HG02981 (cell line): ENCODE measurements at regions not wholly inside any gene's neighbourhood (a gene's known extent, or its start where the extent isn't known, plus 50 kb on each side); places are given as distances from the start of the nearest gene placed in this dataset.
"Not testable (repeated sequence)": the region's sequence is repeated elsewhere in the genome, so short reads cannot be mapped to it uniquely, and the experiment has no call there.

ENCODE experiments used
- ATAC-seq: cut with Tn5 transposase; IDR thresholded peaks from one replicate; pipeline ENCODE4 v1.9.1; 2021; ENCODE audit warnings: mild to moderate bottlenecking, moderate library complexity; ENCODE audit not compliant: unreplicated experiment

DNA sequence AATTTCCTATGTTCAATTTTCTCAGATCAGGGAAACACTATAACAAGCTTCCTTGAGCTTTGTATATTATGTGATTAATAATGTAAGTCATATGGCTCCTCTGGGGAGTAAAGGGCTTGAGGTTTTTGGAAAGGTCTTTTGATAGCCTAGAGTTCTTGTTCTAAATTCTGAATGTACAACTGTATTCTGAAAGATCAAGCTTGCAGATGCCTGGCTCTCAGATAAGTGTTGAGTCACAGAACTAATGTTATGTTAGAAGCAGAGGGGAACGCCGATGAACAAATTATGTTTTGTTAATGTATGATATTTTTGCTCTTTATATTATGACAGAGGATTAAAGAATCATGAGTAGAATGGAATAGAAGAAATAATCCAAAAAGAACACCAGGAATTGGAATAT lies 170.1 kb downstream of the RPRM start:
- no peak for ATAC-seq

DNA sequence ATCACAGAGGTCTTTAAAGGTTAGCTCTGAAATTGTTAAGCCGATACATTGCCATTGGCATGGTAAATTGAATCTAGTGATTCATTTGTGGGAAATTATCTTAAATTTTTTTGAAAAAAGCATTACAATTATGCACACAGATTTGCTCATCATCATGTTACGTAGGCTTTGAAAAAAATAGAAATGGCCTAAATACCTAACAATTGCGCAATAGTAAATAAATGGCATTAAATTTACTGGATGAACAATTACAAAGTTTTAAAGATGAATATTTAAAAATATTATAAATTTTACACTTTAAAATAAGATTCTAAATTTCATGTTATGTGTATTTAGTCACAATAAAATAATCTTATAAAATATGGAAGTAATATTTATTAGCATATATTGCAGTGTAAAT lies 171.3 kb downstream of the RPRM start:
- ATAC-seq = no peak

DNA sequence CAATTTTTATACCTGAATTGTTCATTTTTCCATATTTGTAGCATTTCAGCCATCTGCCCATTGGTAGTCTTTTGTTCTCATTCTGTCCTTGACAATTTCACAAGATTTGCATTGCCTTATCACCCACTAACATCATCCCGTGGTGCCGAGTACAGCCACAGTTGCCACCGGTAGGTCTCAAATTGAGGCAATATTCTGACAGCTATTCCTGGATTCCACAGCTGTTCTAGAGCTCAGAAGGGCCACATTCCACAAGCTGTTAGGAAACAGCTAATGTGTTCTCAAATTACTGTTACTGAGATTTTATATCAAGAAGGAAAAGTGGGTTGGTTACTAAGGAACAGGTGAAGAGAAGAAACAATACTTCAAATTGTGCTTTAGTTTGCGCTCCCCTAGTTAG lies 178.8 kb downstream of the RPRM start:
- no peak for ATAC-seq

DNA sequence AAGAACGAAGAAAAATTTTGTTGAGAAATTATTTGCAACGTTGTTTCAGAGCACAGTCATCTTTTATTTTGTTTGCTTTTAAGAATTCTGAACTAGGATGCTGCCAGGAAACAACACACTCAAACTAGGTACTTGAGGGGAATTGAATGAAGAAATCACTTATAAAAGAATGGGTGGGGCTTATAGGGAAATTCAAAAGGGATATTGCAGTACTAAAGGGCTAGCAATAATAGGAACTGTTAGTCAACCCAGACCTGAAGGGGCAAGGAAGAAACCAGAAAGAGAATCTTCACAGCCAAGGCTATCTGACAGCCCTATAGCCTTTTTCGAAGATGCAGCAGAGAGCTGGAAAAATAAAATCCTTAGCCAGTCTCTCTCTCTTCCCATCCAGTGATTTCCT lies 179.3 kb downstream of the RPRM start:
- no peak for ATAC-seq

DNA sequence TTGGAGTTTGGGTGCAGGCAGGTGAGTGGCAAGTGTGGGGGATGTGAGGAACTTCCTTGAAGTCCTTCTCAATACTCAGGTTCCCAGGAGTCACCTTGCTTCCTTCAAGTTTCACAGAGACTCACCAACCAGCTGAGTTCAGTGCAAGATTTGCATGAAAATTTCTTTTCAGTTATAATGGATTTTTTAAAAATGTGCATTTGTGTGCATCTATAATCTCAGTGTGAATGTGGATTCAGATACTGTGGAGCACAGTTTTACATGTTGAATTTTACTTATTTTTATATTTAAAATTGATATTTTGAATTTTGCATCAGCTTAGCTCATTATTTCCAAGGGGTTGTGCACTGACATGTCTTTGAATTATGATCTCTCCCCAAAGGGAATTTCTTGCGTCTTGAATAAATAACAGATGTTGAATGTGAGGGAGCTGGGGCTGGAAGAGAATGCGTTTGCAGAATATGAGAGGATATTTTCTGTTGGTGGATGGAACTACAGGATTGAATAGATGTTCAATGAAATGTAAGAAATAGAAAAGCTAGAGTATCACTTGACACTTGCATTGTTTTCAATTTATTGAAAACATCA lies 184.3 kb downstream of the RPRM start:
- ATAC-seq = no peak

DNA sequence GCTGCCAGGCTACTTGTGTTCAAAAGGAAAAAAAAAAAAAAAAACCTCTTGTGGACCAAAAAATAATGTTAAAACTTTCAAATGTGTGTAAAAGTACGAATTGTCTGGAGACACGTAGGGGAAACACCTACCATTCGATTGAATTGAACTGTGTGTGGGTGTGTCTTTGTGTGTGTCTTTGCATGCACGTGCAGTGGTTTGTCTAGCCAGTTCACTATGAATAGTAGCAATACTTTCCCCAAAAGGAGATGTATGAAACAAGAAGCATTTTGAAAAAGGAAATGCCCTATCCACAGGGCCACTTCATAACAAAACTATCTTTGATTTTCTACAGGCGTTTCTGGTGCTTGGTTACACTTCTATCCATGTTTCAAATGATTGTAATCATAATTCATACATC lies 186.8 kb downstream of the RPRM start:
- no peak for ATAC-seq

DNA sequence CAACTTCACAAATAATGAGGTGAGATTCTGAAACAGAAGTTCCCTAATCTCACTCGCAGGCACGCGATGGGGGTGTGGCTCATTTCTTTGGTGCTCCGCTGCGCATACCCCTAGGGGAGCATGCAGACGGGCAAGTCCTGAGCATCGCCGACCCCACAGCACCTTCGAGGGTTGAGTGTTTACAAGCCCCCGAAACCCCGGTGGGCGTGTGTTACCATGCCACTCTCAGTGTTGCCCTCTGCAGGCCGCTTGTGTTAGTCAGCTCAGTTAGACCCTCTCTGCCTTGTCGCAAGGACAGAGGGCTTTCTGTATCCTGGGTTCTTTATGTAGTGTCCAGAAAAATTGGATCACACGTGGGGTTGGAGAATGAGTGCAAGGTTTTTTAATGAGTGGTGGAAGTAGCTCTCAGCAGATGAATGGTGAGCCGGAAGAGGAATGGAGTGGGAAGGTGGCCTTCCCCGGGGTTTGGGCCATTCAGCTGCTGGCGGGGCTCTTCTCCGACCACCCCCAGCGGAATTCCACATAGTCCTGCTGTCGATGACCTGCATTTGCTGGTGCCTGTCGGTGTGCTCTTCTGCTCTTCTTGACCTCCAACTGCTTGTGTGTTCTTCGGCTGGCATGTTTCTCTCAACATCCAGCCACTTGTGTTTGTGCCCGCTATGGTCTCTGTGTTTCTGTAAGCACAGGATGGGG lies 191.3 kb downstream of the RPRM start:
- ATAC-seq = peak; percentile 55

DNA sequence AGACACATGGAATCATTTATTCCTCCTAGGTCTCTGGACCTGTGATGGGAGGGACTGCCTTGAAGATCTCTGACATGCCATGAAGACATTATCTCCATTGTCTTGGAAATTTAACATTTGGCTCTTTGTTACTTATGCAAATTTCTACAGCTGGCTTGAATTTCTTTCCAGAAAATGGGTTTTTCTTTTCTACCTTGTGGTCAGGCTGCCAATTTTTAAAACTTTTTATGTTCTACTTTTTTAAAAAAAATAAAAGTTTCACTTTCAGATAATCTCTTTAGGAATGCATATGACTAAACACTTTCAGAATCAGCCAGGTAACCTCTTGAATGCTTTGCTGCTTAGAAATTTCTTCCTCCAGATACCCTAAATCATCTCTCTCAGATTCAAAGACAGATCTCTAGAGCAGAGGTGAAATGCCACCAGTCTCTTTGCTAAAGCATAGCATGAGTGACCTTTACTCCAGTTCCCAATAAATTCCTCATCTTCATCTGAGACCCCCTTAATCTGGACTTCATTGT lies 209.6 kb downstream of the RPRM start:
- no peak for ATAC-seq

DNA sequence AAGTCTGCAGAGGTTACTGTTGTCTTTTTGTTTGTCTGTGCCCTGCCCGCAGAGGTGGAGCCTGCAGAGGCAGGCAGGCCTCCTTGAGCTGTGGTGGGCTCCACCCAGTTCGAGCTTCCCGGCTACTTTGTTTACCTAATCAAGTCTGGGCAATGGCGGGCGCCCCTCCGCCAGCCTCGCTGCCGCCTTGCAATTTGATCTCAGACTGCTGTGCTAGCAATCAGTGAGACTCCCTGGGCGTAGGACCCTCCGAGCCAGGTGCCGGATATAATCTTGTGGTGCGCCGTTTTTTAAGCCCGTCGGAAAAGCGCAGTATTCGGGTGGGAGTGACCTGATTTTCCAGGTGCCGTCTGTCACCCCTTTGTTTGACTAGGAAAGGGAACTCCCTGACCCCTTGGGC lies 221.7 kb downstream of the RPRM start:
- not testable (repeated sequence) for ATAC-seq

DNA sequence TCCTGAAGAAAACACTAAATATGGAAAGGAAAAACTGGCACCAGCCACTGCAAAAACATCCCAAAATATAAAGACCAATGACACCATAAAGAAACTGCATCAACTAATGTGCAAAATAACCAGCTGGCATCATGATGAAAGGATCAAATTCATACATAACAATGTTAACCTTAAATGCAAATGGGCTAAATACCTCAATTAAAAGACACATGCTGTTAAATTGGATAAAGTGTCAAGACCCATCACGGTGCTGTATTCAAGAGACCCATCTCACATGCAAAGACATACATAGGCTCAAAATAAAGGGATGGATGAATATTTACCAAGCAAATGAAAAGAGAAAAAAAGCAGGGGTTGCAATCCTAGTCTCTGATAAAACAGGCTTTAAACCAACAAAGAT lies 231.9 kb downstream of the RPRM start:
- not testable (repeated sequence) for ATAC-seq

DNA sequence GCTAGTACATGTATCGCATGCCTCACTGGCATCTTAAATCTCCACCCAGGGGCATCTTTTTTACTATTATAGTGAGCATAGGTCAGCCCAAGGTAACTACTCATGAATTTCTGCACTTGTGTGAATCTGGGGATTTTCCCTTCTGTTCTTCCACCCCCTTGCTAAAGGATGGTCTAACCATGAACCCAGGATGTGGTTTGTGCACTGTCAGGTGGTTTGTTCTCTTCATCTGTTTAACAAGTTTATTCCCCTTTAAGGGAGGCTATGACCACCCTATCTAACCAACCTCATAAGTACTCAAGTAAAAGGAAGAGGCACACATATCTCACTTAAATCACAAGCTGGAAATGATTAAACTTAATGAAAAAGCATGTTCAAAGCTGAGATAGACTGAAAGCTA lies 243.0 kb downstream of the RPRM start:
- peak; percentile 93 for ATAC-seq

DNA sequence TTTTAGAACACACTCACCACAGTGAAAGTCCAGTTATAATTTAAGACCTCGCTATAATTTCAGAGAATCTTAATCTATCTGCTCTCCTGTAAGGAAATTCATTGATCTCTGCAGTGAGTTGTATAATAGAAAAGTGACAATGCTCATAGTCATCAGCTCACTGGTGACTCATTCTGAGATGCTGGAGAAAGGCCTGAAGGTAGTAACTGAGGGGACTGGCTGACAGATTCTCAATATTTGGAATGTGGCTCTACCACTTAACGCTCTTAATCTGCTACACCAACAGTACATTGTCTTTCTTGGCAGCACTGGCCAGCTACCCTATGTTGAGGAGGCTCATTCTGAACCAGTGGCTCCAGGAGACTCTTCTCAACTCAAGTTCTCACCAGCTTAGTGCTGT lies 246.1 kb downstream of the RPRM start:
- ATAC-seq = no peak

DNA sequence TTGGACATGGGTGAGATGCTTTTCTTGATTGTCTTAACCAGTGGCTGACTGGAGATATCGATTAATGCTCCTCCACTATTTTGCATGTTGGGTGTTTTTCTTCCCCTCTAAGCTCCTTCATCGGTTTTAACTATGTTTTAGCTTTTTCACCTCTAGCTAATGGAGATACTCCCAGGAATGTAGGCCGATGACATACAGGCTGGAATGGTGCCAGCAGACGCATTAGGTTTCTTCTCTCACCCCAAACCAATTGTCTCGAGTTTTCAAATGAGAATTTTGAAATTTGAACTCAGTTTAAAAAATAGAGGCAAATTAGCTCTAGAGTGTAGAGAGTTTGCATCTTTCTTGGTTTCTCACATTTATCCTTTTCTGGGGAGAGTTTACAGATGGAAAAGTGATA lies 247.6 kb downstream of the RPRM start:
- ATAC-seq = no peak

DNA sequence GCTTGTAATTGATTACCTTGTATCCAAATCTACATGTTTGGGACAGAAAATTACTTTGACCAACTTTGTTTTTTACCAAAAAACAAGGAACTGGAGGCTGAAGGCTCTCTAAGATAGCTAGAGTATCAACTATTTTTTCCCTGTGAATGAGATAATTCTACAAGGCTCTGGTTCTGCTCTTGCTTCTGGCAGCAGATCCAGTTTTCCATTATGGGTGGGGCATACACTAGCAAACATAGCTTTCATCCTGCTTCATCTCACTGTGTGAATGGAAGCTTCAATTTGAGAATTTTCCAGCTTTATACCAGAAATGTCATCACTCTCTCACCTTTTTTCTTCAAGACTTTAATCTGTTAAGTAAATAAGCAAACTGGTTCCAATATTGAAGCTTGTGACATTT lies 249.7 kb downstream of the RPRM start:
- no peak for ATAC-seq

DNA sequence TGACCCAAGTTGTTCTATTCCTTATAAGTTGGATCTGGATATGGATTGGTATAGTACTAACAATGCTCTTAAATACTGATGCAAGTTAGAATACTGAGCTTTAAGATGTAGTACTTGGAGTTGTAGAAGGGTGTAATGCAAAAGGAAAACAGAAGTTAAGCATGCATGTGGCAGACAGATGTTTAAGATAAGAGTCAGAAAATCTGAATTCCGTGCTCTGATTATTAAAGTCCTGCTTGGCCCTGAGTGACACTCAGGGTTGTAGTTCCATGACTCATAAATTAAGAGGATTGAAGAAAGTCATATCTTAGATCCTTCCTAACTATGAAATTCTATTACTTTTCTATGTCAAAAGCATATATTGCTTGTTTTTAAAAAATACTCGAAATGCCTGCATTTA lies 250.6 kb downstream of the RPRM start:
- ATAC-seq = no peak

DNA sequence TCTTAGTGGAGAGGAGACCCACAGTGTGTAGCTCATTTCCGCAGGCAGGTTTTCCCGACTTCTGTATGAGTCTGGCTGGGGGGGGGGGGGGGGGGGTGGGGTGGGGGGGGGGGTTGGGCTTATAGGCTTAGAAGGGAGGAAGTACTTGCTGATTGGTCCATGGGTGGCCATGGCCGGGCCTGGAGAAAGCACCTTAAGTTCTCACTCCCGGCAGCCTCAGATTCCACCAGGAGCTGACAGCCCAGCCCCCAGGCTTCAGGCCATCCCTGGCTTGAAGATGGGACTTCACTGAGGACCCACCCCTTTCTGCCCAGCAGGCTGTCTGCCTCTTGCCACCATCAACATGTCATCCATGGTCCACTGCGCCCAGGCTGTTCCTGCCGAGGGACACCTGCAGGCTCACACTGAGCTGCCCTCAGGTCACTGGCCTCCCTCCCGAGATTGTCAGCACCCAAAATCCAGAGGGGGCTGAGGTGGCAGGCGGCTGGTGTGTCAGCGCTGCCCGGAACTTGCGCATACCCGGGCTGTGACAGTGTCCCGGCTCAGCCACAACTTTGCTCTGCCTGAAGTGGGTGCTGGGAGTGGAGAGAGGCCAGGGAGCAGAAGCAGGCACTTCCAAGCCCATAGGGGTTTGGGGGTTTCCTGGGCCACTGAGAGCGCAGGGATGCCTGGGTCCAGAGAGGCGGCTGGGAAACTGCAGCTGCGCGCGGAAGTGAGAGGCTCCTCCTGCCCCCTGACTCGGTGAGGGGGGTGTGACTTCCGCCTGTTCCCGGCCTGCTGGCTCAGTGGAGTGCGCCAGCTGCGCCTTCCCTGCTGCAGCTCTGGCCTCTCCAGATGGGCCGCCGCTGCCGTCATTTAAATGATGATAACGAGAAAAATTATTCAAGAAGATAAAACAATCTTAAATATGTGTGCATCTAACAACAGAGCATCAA lies 256.1 kb downstream of the RPRM start:
- no peak for ATAC-seq

DNA sequence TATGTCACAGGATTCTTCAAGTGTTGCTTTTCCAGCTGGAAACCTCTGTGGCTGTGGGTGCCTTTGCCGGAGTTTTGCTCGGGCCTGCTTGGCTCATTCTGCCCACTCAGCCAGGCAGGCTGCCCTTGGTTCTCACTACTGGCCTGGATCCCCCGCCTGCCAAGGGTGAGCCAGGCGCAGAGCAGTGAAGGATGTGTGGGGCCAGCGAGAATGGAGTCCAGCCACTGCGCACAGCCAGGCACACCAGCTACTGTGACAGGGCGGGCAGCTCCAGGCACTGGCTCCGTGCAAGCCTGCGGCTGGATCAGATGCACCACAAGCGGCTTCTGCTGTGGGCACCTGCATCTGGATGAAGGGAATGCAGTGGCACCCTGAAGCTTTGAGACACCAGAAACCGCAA lies 257.1 kb downstream of the RPRM start:
- no peak for ATAC-seq

DNA sequence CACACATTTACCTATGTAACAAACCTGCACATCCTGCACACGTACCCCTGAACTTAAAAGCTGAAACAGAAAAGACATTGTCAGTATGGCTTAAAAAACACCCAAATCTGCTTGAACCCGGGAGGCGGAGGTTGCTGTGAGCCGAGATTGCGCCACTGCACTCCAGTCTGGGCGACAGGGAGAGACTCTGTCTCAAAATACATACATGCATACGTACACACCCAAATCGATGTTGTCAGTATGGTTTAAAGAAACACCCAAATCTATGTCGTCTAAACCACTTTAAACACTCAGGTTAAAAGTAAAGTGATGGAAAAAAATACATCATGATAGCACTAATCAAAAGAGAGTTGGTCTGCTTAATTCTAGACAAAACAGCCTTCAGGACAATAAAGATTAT lies 257.5 kb downstream of the RPRM start:
- no peak for ATAC-seq

DNA sequence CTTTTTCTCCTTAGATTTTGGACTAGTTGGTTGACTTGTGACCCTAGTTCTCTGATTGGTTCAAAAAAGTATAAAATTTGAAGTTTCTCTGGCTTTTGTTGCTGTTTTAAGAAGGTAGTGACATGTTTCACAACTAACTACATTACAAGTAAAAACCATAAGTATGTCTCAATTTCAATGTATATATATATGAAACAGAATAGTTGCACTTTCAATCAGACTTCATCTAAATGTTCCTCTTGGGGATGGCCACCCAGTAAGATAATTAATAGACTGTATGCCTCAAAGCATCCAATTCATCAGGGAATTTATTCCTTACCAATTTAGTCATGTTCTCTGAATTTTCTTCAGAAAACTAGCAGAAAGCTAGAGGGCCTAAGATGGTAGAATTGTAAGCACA lies 259.7 kb downstream of the RPRM start:
- no peak for ATAC-seq

DNA sequence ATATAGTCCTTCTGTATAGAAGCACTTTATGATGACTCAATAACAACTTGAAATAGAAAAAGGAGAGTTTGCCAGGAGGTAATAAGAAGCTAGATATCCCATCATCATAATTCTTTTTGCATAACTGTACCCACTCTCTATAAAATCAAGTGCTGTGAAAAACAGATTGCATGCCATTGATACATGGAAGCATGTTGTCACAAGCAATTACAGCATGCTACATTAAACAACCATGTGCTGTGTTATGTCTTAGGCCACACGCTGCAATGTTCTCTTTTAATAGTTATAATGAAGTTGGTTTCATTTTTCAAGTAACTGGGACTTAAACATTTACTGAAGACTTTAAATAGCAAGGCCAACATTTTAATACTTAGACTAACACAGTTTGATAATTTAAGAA lies 264.2 kb downstream of the RPRM start:
- no peak for ATAC-seq

DNA sequence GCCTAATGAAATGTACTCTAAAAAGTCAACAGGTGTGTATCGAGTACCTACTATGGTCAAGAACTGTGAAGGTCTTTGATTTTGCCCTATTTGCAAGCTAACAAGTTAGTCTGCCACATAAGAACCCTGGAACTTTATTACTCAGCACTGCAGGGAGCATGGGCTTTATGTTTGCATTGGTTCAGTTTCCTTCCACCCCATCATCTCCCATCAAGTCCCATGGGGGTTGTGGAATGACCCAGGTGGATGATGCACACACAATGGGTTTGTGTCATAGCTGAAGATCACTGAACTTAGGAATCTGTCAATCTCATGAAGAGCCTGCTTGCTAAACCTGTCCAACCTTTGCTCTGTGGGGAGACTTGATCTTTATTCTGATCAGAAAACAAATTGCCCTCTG lies 265.5 kb downstream of the RPRM start:
- ATAC-seq = peak; percentile 71
